IMR-90 (cell line): ENCODE measurements at regions not wholly inside any gene's neighbourhood (a gene's known extent, or its start where the extent isn't known, plus 50 kb on each side); places are given as distances from the start of the nearest gene placed in this dataset.

ENCODE experiments used
- CEBPB ChIP-seq: IDR thresholded peaks from 2 replicates; pipeline ENCODE4 v1.6.1; 2012; ENCODE audit warnings: low read depth, low read length, improper control_type of control experiment
- FOS ChIP-seq: fragments of 150-350 bp; IDR thresholded peaks from 2 replicates; pipeline ENCODE4 v1.6.1; 2016; ENCODE audit warnings: low read depth, low read length
- POLR2A ChIP-seq: IDR thresholded peaks from 2 replicates; pipeline ENCODE4 v1.6.1; 2012; ENCODE audit warnings: mild to moderate bottlenecking, low read depth, low read length
- RAD21 ChIP-seq: IDR thresholded peaks from 2 replicates; pipeline ENCODE4 v1.6.1; 2012; ENCODE audit warnings: low read length, improper control_type of control experiment
- RCOR1 ChIP-seq: IDR thresholded peaks from 2 replicates; pipeline ENCODE4 v1.6.1; 2012; ENCODE audit warnings: mild to moderate bottlenecking, low read length, improper control_type of control experiment; ENCODE audit not compliant: insufficient replicate concordance
- RFX5 ChIP-seq: IDR thresholded peaks from 2 replicates; pipeline ENCODE4 v1.8.0; 2012; ENCODE audit warnings: low read depth, mild to moderate bottlenecking, low read length, moderate library complexity
- SMC3 ChIP-seq: fragments of 150-350 bp; IDR thresholded peaks from 2 replicates; pipeline ENCODE4 v1.6.1; 2016; ENCODE audit warnings: low read depth, mild to moderate bottlenecking, antibody characterized with exemption, low read length, moderate library complexity
- TF ChIP-seq, protein P1 (sequence below): conservative IDR thresholded peaks from 2 replicates; pipeline ENCODE4 v1.5.1; 2012; ENCODE audit warnings: mild to moderate bottlenecking, low read depth, low read length, improper control_type of control experiment
- TF ChIP-seq, protein P2 (sequence below): fragments of 150-350 bp; IDR thresholded peaks from 2 replicates; pipeline ENCODE4 v1.6.1; 2016; ENCODE audit warnings: low read depth, mild to moderate bottlenecking, low read length, moderate library complexity, borderline replicate concordance

- TF ChIP-seq, protein P1, sequence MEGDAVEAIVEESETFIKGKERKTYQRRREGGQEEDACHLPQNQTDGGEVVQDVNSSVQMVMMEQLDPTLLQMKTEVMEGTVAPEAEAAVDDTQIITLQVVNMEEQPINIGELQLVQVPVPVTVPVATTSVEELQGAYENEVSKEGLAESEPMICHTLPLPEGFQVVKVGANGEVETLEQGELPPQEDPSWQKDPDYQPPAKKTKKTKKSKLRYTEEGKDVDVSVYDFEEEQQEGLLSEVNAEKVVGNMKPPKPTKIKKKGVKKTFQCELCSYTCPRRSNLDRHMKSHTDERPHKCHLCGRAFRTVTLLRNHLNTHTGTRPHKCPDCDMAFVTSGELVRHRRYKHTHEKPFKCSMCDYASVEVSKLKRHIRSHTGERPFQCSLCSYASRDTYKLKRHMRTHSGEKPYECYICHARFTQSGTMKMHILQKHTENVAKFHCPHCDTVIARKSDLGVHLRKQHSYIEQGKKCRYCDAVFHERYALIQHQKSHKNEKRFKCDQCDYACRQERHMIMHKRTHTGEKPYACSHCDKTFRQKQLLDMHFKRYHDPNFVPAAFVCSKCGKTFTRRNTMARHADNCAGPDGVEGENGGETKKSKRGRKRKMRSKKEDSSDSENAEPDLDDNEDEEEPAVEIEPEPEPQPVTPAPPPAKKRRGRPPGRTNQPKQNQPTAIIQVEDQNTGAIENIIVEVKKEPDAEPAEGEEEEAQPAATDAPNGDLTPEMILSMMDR: no peak
- TF ChIP-seq, protein P2, sequence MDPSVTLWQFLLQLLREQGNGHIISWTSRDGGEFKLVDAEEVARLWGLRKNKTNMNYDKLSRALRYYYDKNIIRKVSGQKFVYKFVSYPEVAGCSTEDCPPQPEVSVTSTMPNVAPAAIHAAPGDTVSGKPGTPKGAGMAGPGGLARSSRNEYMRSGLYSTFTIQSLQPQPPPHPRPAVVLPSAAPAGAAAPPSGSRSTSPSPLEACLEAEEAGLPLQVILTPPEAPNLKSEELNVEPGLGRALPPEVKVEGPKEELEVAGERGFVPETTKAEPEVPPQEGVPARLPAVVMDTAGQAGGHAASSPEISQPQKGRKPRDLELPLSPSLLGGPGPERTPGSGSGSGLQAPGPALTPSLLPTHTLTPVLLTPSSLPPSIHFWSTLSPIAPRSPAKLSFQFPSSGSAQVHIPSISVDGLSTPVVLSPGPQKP: no peak
- no peak for TF ChIP-seq RAD21
- TF ChIP-seq RFX5: no peak
- TF ChIP-seq SMC3: no peak
- TF ChIP-seq POLR2A: no peak
- no peak for TF ChIP-seq CEBPB
- no peak for TF ChIP-seq RCOR1
- TF ChIP-seq FOS: no peak
Measured at GRCh38 chr5:82351297-82351696, 73.1 kb upstream of the RPS23 start.
